PC-9 (cell line): ENCODE measurements at regions not wholly inside any gene's neighbourhood (a gene's known extent, or its start where the extent isn't known, plus 50 kb on each side); places are given as distances from the start of the nearest gene placed in this dataset.
"Not testable (repeated sequence)": the region's sequence is repeated elsewhere in the genome, so short reads cannot be mapped to it uniquely, and the experiment has no call there.

ENCODE experiments used
- BruUV-seq: library from RNA; stranded (reverse); fragments of 400-500 nt; replicated peaks from 2 replicates; lab custom pipeline; 2021; lab: Mats Ljungman, UMichigan
- CTCF ChIA-PET: fragments of 300-600 bp; sonication (Branson Sonifier 250); formaldehyde crosslinking; loops from one replicate; lab custom pipeline; 2022; ENCODE audit warnings: antibody characterized with exemption; lab: Charles Lee
- POLR2A ChIA-PET: fragments of 300-600 bp; sonication (Branson Sonifier 250); formaldehyde crosslinking; loops from one replicate; lab custom pipeline; 2022; ENCODE audit warnings: antibody characterized with exemption; ENCODE audit not compliant: unreplicated experiment; lab: Charles Lee
- DNase-seq, 2 experiments: peaks; one replicate each; pipeline versions ENCODE4 v3.0.0 to v3.0.0-alpha.2; 2015 to 2022; ENCODE audit warnings: mixed read lengths in 1 of 2
- H2AFZ ChIP-seq: fragments of 200-600 bp; sonication (generic); 2 replicates; pipeline ENCODE4 v1.8.1; 2017; ENCODE audit warnings: antibody characterized with exemption
- H3F3A ChIP-seq: fragments of 200-600 bp; sonication (generic); 2 replicates; pipeline ENCODE4 v1.8.1; 2017; ENCODE audit warnings: antibody characterized with exemption, mild to moderate bottlenecking, low read depth; ENCODE audit not compliant: insufficient read depth
- H3K27ac ChIP-seq: fragments of 200-600 bp; sonication (generic); 2 replicates; pipeline ENCODE4 v1.6.1; 2016; ENCODE audit warnings: mixed run types
- H3K27me3 ChIP-seq: fragments of 200-600 bp; sonication (generic); 2 replicates; pipeline ENCODE4 v1.6.1; 2016; ENCODE audit warnings: low read depth, mixed run types; ENCODE audit not compliant: insufficient read depth
- H3K36me3 ChIP-seq: fragments of 200-600 bp; sonication (generic); 2 replicates; pipeline ENCODE4 v1.6.1; 2016; ENCODE audit warnings: low read depth, mixed run types
- H3K4me1 ChIP-seq: fragments of 200-600 bp; sonication (generic); replicated peaks from 2 replicates; pipeline ENCODE4 v1.6.1; 2016; ENCODE audit warnings: mixed run types; ENCODE audit not compliant: insufficient read depth
- H3K4me2 ChIP-seq: fragments of 200-600 bp; sonication (generic); 2 replicates; pipeline ENCODE4 v1.6.1; 2017; ENCODE audit warnings: mixed run types
- H3K4me3 ChIP-seq: fragments of 200-600 bp; sonication (generic); 2 replicates; pipeline ENCODE4 v1.6.1; 2016; ENCODE audit warnings: mixed run types
- H3K79me2 ChIP-seq: fragments of 200-600 bp; sonication (generic); 2 replicates; pipeline ENCODE4 v1.6.1; 2017; ENCODE audit warnings: low read depth, mixed run types
- H3K9me2 ChIP-seq: fragments of 200-600 bp; sonication (generic); 2 replicates; pipeline ENCODE4 v1.8.1; 2017; ENCODE audit warnings: mild to moderate bottlenecking; ENCODE audit not compliant: insufficient read depth
- H3K9me3 ChIP-seq: fragments of 200-600 bp; sonication (generic); 2 replicates; pipeline ENCODE4 v1.8.1; 2016; ENCODE audit warnings: low read depth; ENCODE audit not compliant: insufficient read depth
- H4K20me1 ChIP-seq: fragments of 200-600 bp; sonication (generic); 2 replicates; pipeline ENCODE4 v1.8.1; 2017; ENCODE audit not compliant: insufficient read depth
- EZH2 ChIP-seq: fragments of 200-600 bp; sonication (generic); IDR thresholded peaks from 2 replicates; pipeline ENCODE4 v1.8.0; 2017; ENCODE audit warnings: antibody characterized with exemption, low read depth
- intact Hi-C: fragments of 100-400 bp; cut with micrococcal nuclease; formaldehyde crosslinking; loops from one replicate; pipeline ENCODE4 v1.10.0; 2022; ENCODE audit not compliant: unreplicated experiment
- TF ChIP-seq, protein P1 (sequence below): fragments of 200-600 bp; sonication (generic); conservative IDR thresholded peaks from 2 replicates; pipeline ENCODE4 v1.6.1; 2017; ENCODE audit warnings: mixed run types, antibody characterized with exemption, mild to moderate bottlenecking, moderate library complexity

DNA sequence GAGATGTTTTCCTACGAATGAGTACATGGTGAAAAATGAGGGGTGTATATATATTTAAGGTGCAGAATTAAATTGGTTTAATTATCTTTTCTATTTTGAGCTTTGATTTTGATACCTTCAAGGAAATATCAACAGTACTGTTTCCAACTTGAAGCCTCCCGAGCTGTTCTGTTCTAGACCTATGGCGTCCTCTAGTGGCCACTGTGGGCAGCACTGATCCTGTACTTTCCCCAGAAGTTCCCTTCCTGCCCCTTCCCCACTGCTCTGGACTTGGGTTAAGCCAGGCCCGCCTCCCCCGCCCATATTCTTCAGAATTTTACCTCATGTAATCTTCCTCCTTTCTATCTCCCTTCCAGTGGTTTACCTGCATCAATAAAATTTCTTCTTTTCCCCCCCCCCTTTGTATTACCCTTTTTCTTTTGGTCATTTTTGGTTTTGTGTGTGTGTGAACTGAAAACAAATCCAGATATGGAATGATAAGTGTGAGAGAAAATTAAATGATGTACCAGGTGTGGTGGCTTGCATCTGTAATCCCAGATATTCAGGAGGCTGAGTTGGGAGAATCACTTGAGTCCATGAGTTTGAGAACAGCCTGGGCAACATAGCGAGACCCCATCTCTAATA is 1643.5 kb downstream of the TP53TG3F start:
- Histone ChIP-seq H3K4me1 (no peaks in the 10 kb centered on the region), H3K27me3 (no peaks in the 10 kb centered on the region), H3K36me3 (no peaks in the 10 kb centered on the region), H3F3A (no peaks in the 10 kb centered on the region), H3K4me3 (no peak overlapping the region), H3K4me2 (no peak overlapping the region), H3K9me3 (no peaks in the 10 kb centered on the region), H4K20me1 (no peaks in the 10 kb centered on the region), H3K9me2 (no peaks in the 10 kb centered on the region), H3K27ac (no peak overlapping the region), H3K79me2 (no peaks in the 10 kb centered on the region), H2AFZ (no peak overlapping the region)
- intact Hi-C loops = no loop called here
- peak in 1 of 2 experiments; percentile 48 for DNase-seq
- TF ChIP-seq, protein P1, sequence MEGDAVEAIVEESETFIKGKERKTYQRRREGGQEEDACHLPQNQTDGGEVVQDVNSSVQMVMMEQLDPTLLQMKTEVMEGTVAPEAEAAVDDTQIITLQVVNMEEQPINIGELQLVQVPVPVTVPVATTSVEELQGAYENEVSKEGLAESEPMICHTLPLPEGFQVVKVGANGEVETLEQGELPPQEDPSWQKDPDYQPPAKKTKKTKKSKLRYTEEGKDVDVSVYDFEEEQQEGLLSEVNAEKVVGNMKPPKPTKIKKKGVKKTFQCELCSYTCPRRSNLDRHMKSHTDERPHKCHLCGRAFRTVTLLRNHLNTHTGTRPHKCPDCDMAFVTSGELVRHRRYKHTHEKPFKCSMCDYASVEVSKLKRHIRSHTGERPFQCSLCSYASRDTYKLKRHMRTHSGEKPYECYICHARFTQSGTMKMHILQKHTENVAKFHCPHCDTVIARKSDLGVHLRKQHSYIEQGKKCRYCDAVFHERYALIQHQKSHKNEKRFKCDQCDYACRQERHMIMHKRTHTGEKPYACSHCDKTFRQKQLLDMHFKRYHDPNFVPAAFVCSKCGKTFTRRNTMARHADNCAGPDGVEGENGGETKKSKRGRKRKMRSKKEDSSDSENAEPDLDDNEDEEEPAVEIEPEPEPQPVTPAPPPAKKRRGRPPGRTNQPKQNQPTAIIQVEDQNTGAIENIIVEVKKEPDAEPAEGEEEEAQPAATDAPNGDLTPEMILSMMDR = peak; percentile 85
- TF ChIP-seq EZH2 = no peak
- ChIA-PET CTCF (no interaction called here), POLR2A (no interaction called here)
- BruUV-seq = no TSS peak

DNA sequence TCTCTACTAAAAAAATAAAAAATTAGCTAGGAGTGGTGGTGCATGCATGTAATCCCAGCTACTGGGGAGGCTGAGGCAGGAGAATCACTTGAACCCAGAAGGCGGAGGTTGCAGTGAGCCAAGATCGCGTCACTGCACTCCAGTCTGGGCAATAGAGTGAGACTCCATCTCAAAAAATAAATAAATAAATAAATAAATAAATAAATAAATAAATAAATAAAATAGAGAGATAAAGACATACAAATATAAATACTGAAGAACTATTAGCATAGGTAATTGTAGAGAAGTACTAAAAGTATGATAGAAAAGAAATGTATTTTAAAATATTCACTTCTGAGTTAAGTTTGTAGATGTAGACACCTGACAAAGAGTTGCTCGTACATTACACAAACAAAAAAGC is 1652.4 kb downstream of the TP53TG3F start:
- DNase-seq, CTCF ChIA-PET, H3K79me2 ChIP-seq, BruUV-seq, H3K4me1 ChIP-seq, H3K27ac ChIP-seq, intact Hi-C loops, H2AFZ ChIP-seq, H4K20me1 ChIP-seq, H3K4me3 ChIP-seq, H3K9me2 ChIP-seq, H3K27me3 ChIP-seq, H3K9me3 ChIP-seq, H3K4me2 ChIP-seq, POLR2A ChIA-PET, H3F3A ChIP-seq, H3K36me3 ChIP-seq: not testable (repeated sequence)

DNA sequence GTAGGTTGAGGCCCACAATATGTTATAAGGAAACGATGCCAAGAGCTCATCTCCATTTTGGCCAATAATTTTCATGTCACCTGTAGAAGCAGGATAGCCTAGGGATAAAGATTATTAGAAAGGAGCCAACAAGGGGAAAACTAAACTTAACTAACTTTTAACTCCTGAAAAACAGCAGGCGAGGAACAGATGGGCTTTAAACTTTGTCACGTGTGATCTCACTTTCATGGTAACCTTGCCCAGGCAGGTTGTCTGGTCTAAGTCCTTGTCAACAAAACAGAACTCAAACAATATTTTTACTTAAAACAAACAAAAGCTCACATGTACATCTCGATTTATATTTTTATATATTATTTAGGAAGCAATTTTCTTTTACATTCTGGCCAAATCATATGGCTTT is 1672.0 kb downstream of the TP53TG3F start:
- intact Hi-C loops = no loop called here
- CTCF ChIA-PET = no interaction called here
- Histone ChIP-seq H3F3A (peaks cover 12% of the 10 kb centered on the region; the same call in 1 of the 2 replicates), H3K36me3 (no peaks in the 10 kb centered on the region), H3K27ac (no peak overlapping the region), H4K20me1 (no peaks in the 10 kb centered on the region), H3K27me3 (no peaks in the 10 kb centered on the region), H3K79me2 (no peaks in the 10 kb centered on the region), H3K4me2 (no peak overlapping the region), H2AFZ (no peak overlapping the region), H3K9me3 (no peaks in the 10 kb centered on the region), H3K4me3 (no peak overlapping the region), H3K9me2 (no peaks in the 10 kb centered on the region; the same call in 1 of the 2 replicates), H3K4me1 (peaks cover 11% of the 10 kb centered on the region)
- POLR2A ChIA-PET = no interaction called here
- DNase-seq = no peak
- no TSS peak for BruUV-seq
- TF ChIP-seq, protein P1 = no peak
- no peak for TF ChIP-seq EZH2

DNA sequence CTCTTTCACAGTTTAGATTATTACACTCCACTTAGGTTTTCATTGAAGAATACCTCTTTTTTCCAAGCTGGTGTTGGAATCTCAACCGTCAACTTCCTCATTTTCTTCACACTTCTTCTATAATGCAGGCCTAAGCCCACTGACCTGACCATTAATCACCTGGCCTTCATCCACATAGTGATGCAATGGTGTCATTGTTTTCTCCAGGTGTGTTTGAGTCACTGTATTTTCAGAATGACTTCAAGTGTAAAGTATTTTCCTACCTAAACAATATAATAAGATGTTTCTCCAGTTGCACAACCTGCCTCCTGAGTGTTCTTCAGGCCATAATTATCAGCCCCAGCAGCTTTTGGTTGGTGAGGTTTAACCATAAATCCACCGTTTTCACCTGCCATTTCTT is 1675.1 kb downstream of the TP53TG3F start:
- no peaks in the 10 kb centered on the region for H3K9me2 ChIP-seq
- CTCF ChIA-PET = no interaction called here
- intact Hi-C loops = no loop called here
- peak overlapping the region; percentile 51 for H3K27ac ChIP-seq
- DNase-seq = peak; percentile 44 to 77
- TF ChIP-seq, protein P1 = no peak
- no peak for TF ChIP-seq EZH2
- POLR2A ChIA-PET = no interaction called here
- no peak overlapping the region for H3K4me3 ChIP-seq
- no peaks in the 10 kb centered on the region for H3K9me3 ChIP-seq
- H3K36me3 ChIP-seq = no peaks in the 10 kb centered on the region
- H3K4me1 ChIP-seq = peaks cover 11% of the 10 kb centered on the region
- H3K4me2 ChIP-seq = peak overlapping the region; percentile 32; the same call in 1 of the 2 replicates
- no peaks in the 10 kb centered on the region for H3K79me2 ChIP-seq
- H4K20me1 ChIP-seq = no peaks in the 10 kb centered on the region
- no peak overlapping the region for H2AFZ ChIP-seq
- BruUV-seq = no TSS peak
- H3F3A ChIP-seq = peaks cover 12% of the 10 kb centered on the region; the same call in 1 of the 2 replicates
- H3K27me3 ChIP-seq = no peaks in the 10 kb centered on the region
